Right ventricle myocardium superior (tissue), 1 donor: ENCODE measurements at regions not wholly inside any gene's neighbourhood (a gene's known extent, or its start where the extent isn't known, plus 50 kb on each side); places are given as distances from the start of the nearest gene placed in this dataset.
A peak's percentile ranks its signal among the peaks of the same experiment; 100 is the strongest.

Experiments used
- ATAC-seq: fragments of 200-7000 bp; cut with Tn5 transposase; one replicate; pipeline ENCODE4 v1.9.1; 2020; ENCODE audit warnings: mild to moderate bottlenecking; ENCODE audit not compliant: poor library complexity
- DNase-seq: peaks from one replicate; pipeline ENCODE4 v3.0.0-alpha.2; 2020
- intact Hi-C: fragments of 100-400 bp; cut with DNase I; formaldehyde crosslinking; loops from one replicate; pipeline ENCODE4 v1.11.2; 2022
- donor health status: DM: no; HTN: yes; CAD: no; lungs with severe emphysema.

- DNase-seq, result no peak
- ATAC-seq, result no peak
- intact Hi-C loops, result no loop called here
Measured at GRCh38 chrX:15191830-15192229, 78.1 kb downstream of the ASB9 start.

- intact Hi-C loops, result no loop called here
- DNase-seq (no peak), ATAC-seq (no peak)
Measured at GRCh38 chrX:15188039-15188438, 81.8 kb downstream of the ASB9 start.

DNA sequence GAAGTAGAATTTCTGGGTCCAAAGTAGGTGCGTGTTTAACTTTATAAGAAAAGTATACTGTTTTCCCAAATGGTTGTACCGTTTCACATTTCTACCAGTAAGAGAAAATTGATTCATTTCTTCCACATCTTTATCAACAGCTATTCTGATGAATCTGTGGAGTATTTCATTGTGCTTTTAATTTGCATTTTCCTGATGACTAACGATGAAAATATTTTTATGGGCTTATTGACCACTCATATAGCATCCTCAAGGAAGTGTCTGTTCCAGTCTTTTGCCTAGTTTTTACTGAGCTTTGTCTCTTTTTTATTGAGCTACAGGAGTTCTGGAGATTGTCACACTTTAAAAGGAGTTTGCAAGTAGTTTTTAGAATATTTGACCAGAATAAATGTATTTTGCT lies 92.6 kb downstream of the ASB9 start:
- ATAC-seq, result no peak
- intact Hi-C loops, result no loop called here
- DNase-seq, result no peak

GRCh38 chrX:15173411-15173810 lies 96.5 kb downstream of the ASB9 start:
- DNase-seq (no peak), ATAC-seq (no peak)
- intact Hi-C loops, result no loop called here

- DNase-seq, result no peak
- ATAC-seq, result no peak
- intact Hi-C loops, result no loop called here
Measured at GRCh38 chrX:15170927-15171326, 99.0 kb downstream of the ASB9 start.

- intact Hi-C loops, result no loop called here
- ATAC-seq (no peak), DNase-seq (no peak)
Measured at GRCh38 chrX:15167826-15168225, 102.1 kb downstream of the ASB9 start.

DNA sequence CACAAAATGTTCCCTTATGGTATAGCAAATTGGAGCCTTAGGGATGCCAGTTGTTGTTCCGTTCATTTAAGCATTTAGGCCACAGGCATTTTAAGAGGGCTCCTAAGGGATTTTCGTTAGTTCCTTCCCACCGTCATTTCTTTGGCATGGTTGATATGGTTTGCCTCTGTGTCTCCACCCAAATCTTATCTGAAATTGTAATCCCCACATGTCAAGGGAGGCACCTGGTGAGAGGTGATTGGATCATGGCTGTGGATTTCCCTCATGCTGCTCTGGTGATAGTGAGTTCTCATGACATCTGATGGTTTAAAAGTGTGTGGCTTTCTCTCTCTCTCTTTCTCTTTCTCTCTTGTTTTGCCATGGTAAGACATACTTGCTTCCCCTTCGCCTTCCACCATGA lies 104.1 kb downstream of the ASB9 start:
- ATAC-seq (no peak), DNase-seq (no peak)
- intact Hi-C loops, result no loop called here

GRCh38 chrX:15163131-15163530 lies 106.8 kb downstream of the ASB9 start:
- intact Hi-C loops, result no loop called here
- ATAC-seq (no peak), DNase-seq (no peak)

GRCh38 chrX:15160558-15161095 lies 109.3 kb downstream of the ASB9 start:
- intact Hi-C loops, result no loop called here
- DNase-seq (no peak), ATAC-seq (no peak)

- ATAC-seq (no peak), DNase-seq (no peak)
- intact Hi-C loops, result no loop called here
Measured at GRCh38 chrX:15158736-15159406, 111.0 kb downstream of the ASB9 start.

GRCh38 chrX:15158350-15158735 lies 111.5 kb downstream of the ASB9 start:
- no peak for DNase-seq
- intact Hi-C loops, result no loop called here
- ATAC-seq, result no peak

- intact Hi-C loops, result no loop called here
- no peak for DNase-seq
- ATAC-seq, result no peak
Measured at GRCh38 chrX:15157624-15158023, 112.3 kb downstream of the ASB9 start.

GRCh38 chrX:15151267-15152186 lies 118.4 kb downstream of the ASB9 start:
- ATAC-seq (no peak), DNase-seq (no peak)
- intact Hi-C loops, result no loop called here

- intact Hi-C loops, result no loop called here
Measured at GRCh38 chrX:15150586-15150985, 119.3 kb downstream of the ASB9 start.

DNA sequence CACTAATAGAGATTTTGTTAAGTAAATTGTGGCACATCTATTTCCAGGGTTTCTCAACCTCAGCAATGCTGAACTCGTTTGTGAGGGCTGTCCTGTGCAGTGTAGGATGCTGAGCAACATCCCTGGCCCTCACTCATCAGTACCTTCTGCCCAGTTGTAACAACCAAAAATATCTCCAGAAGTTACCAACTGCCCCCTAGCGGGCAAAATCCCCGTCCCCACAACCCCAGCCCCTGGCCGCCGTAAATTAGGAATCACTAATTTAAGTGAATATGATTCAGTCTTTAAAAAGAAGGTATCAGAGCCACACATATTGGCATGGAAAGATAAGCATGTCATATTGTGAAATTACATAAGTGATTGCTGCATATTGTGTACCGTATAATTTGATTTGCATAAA lies 123.4 kb downstream of the ASB9 start:
- DNase-seq (no peak), ATAC-seq (no peak)
- intact Hi-C loops, result loop anchor here (10.0 kb wide), 1 partner anchor 1112 kb away; no protein-coding TSS in a partner anchor

More at GRCh38 chrX:15150586-15150985, 119.3 kb downstream of the ASB9 start:
- ATAC-seq, result no peak
- DNase-seq, result no peak

DNA sequence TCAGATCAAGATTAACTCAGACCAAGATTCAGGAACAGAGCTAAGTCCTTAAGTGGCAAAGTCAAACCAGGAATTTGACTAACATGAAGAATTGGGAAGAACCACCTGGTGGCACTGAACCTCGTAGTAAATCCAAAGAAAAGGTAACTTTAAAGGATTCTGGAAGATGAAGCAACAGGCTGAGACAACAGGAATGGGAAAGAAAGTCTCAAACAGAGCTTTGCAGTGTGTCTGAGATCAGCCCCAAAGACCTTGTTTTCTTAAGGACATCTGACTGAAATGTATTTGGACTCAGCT lies 126.1 kb downstream of the ASB9 start:
- ATAC-seq (no peak), DNase-seq (no peak)
- intact Hi-C loops, result loop anchor here (10.0 kb wide), 1 partner anchor 1109 kb away; no protein-coding TSS in a partner anchor

GRCh38 chrX:15143050-15143824 lies 126.6 kb downstream of the ASB9 start:
- DNase-seq, result peak; percentile 43
- no peak for ATAC-seq
- intact Hi-C loops, result loop anchor here (10.0 kb wide), 1 partner anchor 1108 kb away; no protein-coding TSS in a partner anchor

- ATAC-seq (no peak), DNase-seq (no peak)
- intact Hi-C loops, result loop anchor here (10.0 kb wide), 1 partner anchor 1107 kb away; no protein-coding TSS in a partner anchor
Measured at GRCh38 chrX:15142084-15142715, 127.7 kb downstream of the ASB9 start.

- DNase-seq (no peak), ATAC-seq (no peak)
- intact Hi-C loops, result no loop called here
Measured at GRCh38 chrX:15136795-15137194, 133.1 kb downstream of the ASB9 start.
